ENCODE measurements at regions not wholly inside any gene's neighbourhood (a gene's known extent, or its start where the extent isn't known, plus 50 kb on each side); places are given as distances from the start of the nearest gene placed in this dataset.

DNA sequence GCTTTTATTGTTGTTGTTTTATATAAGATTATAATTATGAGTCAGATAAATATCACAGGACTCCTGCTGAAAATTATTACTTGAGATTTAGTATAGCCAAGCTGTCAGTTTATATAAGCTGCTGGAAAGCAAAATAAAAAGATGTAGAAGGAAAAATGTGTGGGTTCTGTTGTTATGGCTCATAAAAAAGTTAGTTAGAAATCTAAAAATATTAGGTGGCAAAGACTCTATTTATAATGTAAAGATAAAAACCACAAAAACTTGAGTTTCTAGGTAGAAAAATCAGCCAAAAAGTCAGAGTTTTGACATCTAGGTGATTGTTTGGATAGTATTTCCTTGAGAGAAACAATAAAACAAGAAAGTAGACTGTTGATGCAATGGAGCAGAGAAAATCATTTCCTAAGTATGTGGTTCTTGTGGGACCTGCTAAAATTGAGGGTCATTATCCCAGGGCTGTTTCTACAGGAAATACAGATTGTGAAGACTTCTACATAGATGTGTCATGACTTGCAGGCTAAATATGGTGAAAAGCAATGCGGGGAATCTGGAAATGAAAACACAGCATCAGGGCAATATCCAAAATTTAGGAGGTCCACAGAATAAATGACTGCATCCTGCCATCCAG, 1109.6 kb upstream of the CADM2 start:
- no peaks in the 10 kb centered on the region for H3K27me3 ChIP-seq (replicated peaks in 1 of 2; ENCODE audit: control insufficient read depth in 2 of 2, insufficient read depth in 2 of 2, low read length in 1 of 2)
- ATAC-seq (no peak), DNase-seq (ENCODE audit: low read depth, low spot score) (no peak), FAIRE-seq (no peak)
- H3K9ac ChIP-seq (ENCODE audit: control insufficient read depth, insufficient read depth, low read length): no peak overlapping the region
- 0% methylated on average over 1 of the region's 1 CpG for WGBS (ENCODE audit: insufficient coverage, insufficient replicate concordance, low lambda C conversion rate, missing lambda C conversion rate)
- H3K9me3 ChIP-seq (replicated peaks; ENCODE audit: control insufficient read depth, insufficient read depth, low read length): no peaks in the 10 kb centered on the region
- no peak overlapping the region for H3K4me3 ChIP-seq
- H4K20me1 ChIP-seq (ENCODE audit: control insufficient read depth, insufficient read depth): no peaks in the 10 kb centered on the region
- intact Hi-C loops (cut with micrococcal nuclease; ENCODE audit: unreplicated experiment): no loop called here
- H2AFZ ChIP-seq (ENCODE audit: control insufficient read depth, low read depth, low read length): no peak overlapping the region
- CTCF ChIA-PET: no interaction called here
- SMC1A ChIA-PET (ENCODE audit: uncharacterized antibody, unreplicated experiment): no interaction called here
- in situ Hi-C loops (cut with MboI): no loop called here
- no peaks in the 10 kb centered on the region for H3K4me1 ChIP-seq (ENCODE audit: control insufficient read depth, insufficient read depth, low read length)
- no peak overlapping the region for H3K4me2 ChIP-seq (ENCODE audit: control insufficient read depth, insufficient read depth)
- H3K79me2 ChIP-seq (ENCODE audit: control insufficient read depth, insufficient read depth, low read length): no peaks in the 10 kb centered on the region
- RAD21 ChIA-PET (ENCODE audit: unreplicated experiment): no interaction called here
- H3K27ac ChIP-seq (ENCODE audit: control insufficient read depth, insufficient read depth): no peak overlapping the region
- no peaks in the 10 kb centered on the region for H3K36me3 ChIP-seq (ENCODE audit: control insufficient read depth in 2 of 2, insufficient read depth in 2 of 2, low read length in 1 of 2)
- POLR2A ChIA-PET: no interaction called here
- TF ChIP-seq ETV6 (conservative IDR thresholded peaks at IDR 0.05 in 1 of 2, IDR thresholded peaks at IDR 0.05 in 1 of 2; ENCODE audit: borderline replicate concordance in 1 of 2, low read depth in 1 of 2) (no peak), GABPA (IDR thresholded peaks at IDR 0.05; ENCODE audit: low read depth) (no peak), ZNF217 (IDR thresholded peaks at IDR 0.05) (no peak), NR2C1 (IDR thresholded peaks at IDR 0.05) (no peak), MYB (IDR thresholded peaks at IDR 0.05; ENCODE audit: borderline replicate concordance, low read depth, low read length) (no peak), RAD21 (IDR thresholded peaks at IDR 0.05; ENCODE audit: insufficient read depth, low read depth, low read length) (no peak)
- TF ChIP-seq, protein P1, sequence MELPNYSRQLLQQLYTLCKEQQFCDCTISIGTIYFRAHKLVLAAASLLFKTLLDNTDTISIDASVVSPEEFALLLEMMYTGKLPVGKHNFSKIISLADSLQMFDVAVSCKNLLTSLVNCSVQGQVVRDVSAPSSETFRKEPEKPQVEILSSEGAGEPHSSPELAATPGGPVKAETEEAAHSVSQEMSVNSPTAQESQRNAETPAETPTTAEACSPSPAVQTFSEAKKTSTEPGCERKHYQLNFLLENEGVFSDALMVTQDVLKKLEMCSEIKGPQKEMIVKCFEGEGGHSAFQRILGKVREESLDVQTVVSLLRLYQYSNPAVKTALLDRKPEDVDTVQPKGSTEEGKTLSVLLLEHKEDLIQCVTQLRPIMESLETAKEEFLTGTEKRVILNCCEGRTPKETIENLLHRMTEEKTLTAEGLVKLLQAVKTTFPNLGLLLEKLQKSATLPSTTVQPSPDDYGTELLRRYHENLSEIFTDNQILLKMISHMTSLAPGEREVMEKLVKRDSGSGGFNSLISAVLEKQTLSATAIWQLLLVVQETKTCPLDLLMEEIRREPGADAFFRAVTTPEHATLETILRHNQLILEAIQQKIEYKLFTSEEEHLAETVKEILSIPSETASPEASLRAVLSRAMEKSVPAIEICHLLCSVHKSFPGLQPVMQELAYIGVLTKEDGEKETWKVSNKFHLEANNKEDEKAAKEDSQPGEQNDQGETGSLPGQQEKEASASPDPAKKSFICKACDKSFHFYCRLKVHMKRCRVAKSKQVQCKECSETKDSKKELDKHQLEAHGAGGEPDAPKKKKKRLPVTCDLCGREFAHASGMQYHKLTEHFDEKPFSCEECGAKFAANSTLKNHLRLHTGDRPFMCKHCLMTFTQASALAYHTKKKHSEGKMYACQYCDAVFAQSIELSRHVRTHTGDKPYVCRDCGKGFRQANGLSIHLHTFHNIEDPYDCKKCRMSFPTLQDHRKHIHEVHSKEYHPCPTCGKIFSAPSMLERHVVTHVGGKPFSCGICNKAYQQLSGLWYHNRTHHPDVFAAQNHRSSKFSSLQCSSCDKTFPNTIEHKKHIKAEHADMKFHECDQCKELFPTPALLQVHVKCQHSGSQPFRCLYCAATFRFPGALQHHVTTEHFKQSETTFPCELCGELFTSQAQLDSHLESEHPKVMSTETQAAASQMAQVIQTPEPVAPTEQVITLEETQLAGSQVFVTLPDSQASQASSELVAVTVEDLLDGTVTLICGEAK (IDR thresholded peaks at IDR 0.05; ENCODE audit: borderline replicate concordance): no peak
- BruUV-seq (replicated peaks): no TSS peak

All from GM12878 (cell line).